Upper lobe of right lung (tissue), 1 donor: ENCODE measurements at regions not wholly inside any gene's neighbourhood (a gene's known extent, or its start where the extent isn't known, plus 50 kb on each side); places are given as distances from the start of the nearest gene placed in this dataset.

ENCODE experiments used
- ATAC-seq: fragments of 200-7000 bp; cut with Tn5 transposase; one replicate; pipeline ENCODE4 v1.9.1; 2020; ENCODE audit warnings: mild to moderate bottlenecking, moderate library complexity
- DNase-seq: peaks from one replicate; pipeline ENCODE4 v3.0.0-alpha.2; 2020
- H3K27ac ChIP-seq: fragments of 200-600 bp; one replicate; pipeline ENCODE4 v1.8.0; 2022
- H3K27me3 ChIP-seq: fragments of 200-600 bp; one replicate; pipeline ENCODE4 v1.8.0; 2022; ENCODE audit warnings: mild to moderate bottlenecking
- H3K36me3 ChIP-seq: fragments of 200-600 bp; one replicate; pipeline ENCODE4 v1.8.0; 2022
- H3K4me1 ChIP-seq: fragments of 200-600 bp; one replicate; pipeline ENCODE4 v1.8.0; 2022
- H3K4me3 ChIP-seq: fragments of 200-600 bp; one replicate; pipeline ENCODE4 v1.8.0; 2022; ENCODE audit warnings: mild to moderate bottlenecking
- H3K9me3 ChIP-seq: fragments of 200-600 bp; one replicate; pipeline ENCODE4 v1.8.0; 2022
- intact Hi-C: fragments of 100-400 bp; cut with DNase I; formaldehyde crosslinking; loops from one replicate; pipeline ENCODE4 v1.11.0; 2022
- TF ChIP-seq, protein P1 (sequence below): fragments of 200-600 bp; IDR thresholded peaks from one replicate; pipeline ENCODE4 v1.8.0; 2022; ENCODE audit warnings: antibody characterized with exemption
- donor health status: DM: no; HTN: yes; CAD: no; lungs with severe emphysema.

DNA sequence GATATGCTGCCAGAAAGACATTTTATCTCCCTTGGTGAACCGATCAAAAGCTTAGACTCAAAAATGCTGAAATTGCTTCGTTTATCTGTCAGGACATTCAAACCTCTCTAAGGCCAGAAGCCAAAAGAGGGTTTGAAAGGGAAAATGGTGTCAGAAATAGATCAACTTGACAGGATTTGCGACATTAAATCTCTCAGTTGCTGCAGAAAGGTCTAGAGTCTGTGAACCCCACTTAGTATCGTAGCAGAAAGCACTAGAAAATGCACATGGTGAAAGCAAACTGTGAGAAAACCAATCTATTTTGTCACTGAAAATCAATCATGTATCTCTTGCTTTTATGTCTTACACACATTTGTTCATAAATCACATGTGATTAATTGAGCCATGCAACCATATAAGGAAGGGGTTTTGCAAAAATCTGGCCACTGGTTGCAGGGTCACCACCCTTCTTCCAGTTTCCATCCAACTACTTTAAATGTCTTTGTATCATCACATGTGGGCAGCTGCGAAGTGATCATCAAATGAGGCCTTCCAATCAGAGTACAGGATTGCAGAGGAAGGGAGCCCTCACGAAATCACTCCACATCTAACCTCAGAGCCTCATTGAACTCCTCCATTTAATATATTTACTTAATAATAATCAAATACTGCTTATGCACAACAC lies 347.2 kb upstream of the ANXA10 start:
- intact Hi-C loops = no loop called here
- no peak overlapping the region for H3K4me3 ChIP-seq
- no peaks in the 10 kb centered on the region for H3K27me3 ChIP-seq
- no peaks in the 10 kb centered on the region for H3K9me3 ChIP-seq
- TF ChIP-seq, protein P1, sequence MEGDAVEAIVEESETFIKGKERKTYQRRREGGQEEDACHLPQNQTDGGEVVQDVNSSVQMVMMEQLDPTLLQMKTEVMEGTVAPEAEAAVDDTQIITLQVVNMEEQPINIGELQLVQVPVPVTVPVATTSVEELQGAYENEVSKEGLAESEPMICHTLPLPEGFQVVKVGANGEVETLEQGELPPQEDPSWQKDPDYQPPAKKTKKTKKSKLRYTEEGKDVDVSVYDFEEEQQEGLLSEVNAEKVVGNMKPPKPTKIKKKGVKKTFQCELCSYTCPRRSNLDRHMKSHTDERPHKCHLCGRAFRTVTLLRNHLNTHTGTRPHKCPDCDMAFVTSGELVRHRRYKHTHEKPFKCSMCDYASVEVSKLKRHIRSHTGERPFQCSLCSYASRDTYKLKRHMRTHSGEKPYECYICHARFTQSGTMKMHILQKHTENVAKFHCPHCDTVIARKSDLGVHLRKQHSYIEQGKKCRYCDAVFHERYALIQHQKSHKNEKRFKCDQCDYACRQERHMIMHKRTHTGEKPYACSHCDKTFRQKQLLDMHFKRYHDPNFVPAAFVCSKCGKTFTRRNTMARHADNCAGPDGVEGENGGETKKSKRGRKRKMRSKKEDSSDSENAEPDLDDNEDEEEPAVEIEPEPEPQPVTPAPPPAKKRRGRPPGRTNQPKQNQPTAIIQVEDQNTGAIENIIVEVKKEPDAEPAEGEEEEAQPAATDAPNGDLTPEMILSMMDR = no peak
- no peak overlapping the region for H3K27ac ChIP-seq
- no peaks in the 10 kb centered on the region for H3K4me1 ChIP-seq
- no peak for ATAC-seq
- no peaks in the 10 kb centered on the region for H3K36me3 ChIP-seq
- DNase-seq = no peak

DNA sequence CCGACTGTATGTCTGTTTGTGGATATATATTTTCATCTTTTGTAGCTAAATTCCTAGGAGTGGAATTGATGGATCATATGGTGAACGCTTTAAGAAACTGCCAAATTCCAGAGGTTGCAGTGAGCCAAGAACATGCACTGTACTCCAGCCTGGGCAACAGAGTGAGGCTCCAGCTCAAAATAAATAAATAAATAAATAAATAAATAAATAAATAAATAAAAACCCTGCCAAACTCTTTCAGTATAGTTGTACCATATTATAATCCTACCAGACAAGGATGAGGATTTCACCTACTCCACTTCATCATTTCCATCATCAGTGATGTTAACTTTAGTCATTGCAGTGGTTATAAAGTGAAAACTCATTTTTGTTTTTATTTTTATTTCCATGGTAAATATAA lies 325.1 kb upstream of the ANXA10 start:
- intact Hi-C loops = no loop called here
- Histone ChIP-seq H3K36me3 (no peaks in the 10 kb centered on the region), H3K4me3 (no peak overlapping the region), H3K9me3 (no peaks in the 10 kb centered on the region), H3K27ac (no peak overlapping the region), H3K27me3 (no peaks in the 10 kb centered on the region), H3K4me1 (no peaks in the 10 kb centered on the region)
- ATAC-seq (no peak), DNase-seq (no peak)
- TF ChIP-seq, protein P1 = no peak

GRCh38 chr4:167774646-167775045 lies 317.7 kb upstream of the ANXA10 start:
- Histone ChIP-seq H3K4me3 (no peak overlapping the region), H3K27ac (no peak overlapping the region), H3K9me3 (no peaks in the 10 kb centered on the region), H3K36me3 (no peaks in the 10 kb centered on the region), H3K4me1 (no peaks in the 10 kb centered on the region), H3K27me3 (no peaks in the 10 kb centered on the region)
- ATAC-seq = no peak
- TF ChIP-seq, protein P1 = no peak
- intact Hi-C loops = no loop called here
- DNase-seq = no peak

DNA sequence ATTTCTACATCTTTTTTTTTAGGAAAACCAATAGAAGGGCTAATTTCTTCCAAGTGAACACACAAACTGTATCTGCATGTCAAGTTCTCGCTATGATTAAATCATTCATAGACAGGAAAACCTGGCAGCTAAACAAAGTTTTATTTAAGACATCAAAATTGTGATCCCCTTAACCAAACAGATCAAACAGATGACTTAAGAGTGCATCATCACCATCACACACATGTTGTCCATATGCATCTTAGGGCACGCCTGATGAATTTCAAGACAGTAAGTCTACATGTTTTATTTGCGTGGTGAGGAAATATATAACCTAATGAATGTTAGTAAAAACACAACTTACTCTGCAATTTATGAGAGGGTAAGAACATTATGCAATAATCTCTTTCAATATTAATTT lies 317.0 kb upstream of the ANXA10 start:
- DNase-seq = no peak
- Histone ChIP-seq H3K27me3 (no peaks in the 10 kb centered on the region), H3K36me3 (no peaks in the 10 kb centered on the region), H3K4me1 (no peaks in the 10 kb centered on the region), H3K4me3 (no peak overlapping the region), H3K9me3 (no peaks in the 10 kb centered on the region), H3K27ac (no peak overlapping the region)
- TF ChIP-seq, protein P1 = no peak
- ATAC-seq = no peak
- intact Hi-C loops = no loop called here

DNA sequence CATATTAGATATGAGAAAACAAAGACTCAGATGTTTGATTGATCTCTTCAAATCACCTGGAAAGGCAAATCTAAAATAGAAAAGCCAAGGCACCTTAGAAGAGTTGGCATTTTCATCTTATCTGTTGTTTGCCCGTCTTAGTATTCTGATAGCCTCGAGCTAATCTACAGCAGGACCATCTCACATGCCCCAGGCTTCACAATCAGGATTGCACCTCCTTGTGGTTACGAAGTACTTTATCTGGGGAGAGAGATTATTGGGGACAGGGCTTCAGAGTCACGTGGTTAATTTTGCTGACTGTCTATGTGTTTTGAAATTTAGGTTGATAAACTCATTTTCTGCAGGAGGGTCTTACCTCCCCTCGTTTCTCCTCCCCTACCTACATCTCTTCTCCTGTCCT lies 313.1 kb upstream of the ANXA10 start:
- H3K27ac ChIP-seq = no peak overlapping the region
- H3K9me3 ChIP-seq = no peaks in the 10 kb centered on the region
- no peaks in the 10 kb centered on the region for H3K4me1 ChIP-seq
- intact Hi-C loops = no loop called here
- H3K36me3 ChIP-seq = no peaks in the 10 kb centered on the region
- no peak for ATAC-seq
- H3K4me3 ChIP-seq = no peak overlapping the region
- H3K27me3 ChIP-seq = no peaks in the 10 kb centered on the region
- TF ChIP-seq, protein P1 = no peak
- no peak for DNase-seq

GRCh38 chr4:167779864-167780263 lies 312.5 kb upstream of the ANXA10 start:
- intact Hi-C loops = no loop called here
- no peak overlapping the region for H3K4me3 ChIP-seq
- TF ChIP-seq, protein P1 = no peak
- DNase-seq (no peak), ATAC-seq (no peak)
- no peak overlapping the region for H3K27ac ChIP-seq
- no peaks in the 10 kb centered on the region for H3K36me3 ChIP-seq
- no peaks in the 10 kb centered on the region for H3K27me3 ChIP-seq
- H3K4me1 ChIP-seq = no peaks in the 10 kb centered on the region
- H3K9me3 ChIP-seq = no peaks in the 10 kb centered on the region
